HG02973 (cell line): ENCODE measurements at regions not wholly inside any gene's neighbourhood (a gene's known extent, or its start where the extent isn't known, plus 50 kb on each side); places are given as distances from the start of the nearest gene placed in this dataset.

ENCODE experiments used
- ATAC-seq: cut with Tn5 transposase; IDR thresholded peaks from one replicate; pipeline ENCODE4 v1.9.1; 2021; ENCODE audit warnings: moderate library complexity; ENCODE audit not compliant: unreplicated experiment

DNA sequence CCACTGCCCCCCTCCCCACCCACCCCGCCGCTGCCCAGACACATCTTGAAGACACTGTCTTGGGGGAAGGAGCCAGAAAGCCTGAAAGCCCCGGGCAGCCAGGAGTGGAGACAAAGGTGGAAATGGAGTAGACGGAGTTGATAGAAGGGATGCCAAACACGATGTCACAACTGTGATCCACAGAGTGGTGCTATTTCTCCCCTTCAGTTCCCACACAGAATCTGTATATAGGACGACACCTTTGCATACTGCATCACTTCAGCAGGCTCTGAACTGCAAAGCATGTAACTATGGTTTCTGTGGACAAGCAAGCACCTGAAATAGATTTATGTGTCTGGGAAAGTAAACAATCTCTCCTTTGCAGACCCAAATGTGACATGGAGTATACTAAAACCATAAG lies 56.4 kb upstream of the F13A1 start:
- no peak for ATAC-seq

DNA sequence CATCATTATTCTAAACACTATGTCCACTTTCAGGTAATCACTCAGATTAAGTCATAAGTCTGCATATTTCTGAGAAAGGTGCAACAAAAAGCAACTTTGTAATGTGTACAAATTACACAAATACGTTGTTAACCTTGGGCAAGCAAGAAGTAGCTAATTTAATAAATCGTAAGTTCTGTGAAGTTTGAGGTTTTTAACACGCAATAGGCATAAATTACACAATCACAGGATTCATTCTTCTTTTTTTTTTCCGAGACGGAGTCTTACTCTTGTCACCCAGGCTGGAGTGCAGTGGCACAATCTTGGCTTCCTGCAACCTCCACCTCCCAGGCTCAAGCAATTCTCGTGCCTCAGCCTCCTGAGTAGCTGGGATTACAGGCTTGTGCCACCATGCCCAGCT lies 57.2 kb upstream of the F13A1 start:
- no peak for ATAC-seq

DNA sequence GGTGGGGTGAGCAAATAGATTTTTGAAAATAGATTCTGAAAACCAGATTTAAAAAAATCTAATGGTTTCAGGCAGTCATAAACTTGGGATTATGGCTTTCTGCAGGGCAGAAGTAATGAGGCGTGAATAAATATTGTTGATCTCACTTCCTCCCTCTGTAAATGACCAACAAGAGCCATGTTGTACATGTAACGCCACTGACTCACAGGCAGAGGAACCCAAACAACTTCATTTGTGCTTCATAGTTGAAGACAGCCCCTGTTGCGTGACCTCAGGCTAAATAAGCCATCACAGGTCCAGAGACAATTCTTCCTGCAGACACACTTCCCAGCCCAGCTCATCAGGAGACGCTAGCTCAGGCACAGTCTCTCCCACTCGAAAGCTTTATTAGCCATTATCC lies 59.1 kb upstream of the F13A1 start:
- ATAC-seq: no peak

DNA sequence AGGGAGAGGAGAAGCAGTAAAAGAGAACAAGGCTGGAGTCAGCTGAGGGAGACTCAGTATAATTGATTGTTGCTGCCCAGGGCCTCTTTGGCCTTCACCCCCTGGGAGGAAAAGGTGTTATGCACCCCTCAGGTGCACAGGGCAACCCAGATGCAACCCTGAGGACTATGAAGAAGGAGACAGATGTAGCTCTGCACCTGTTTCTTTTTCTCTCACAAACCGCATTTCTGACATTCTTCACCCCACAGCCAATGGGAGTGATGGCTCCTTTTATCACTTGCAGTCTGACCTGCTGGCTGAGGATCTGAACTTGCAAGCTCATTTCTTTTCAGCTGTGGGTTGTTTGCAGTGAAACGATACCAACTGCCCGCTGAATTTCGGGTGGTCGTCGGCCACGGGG lies 64.1 kb upstream of the F13A1 start:
- no peak for ATAC-seq

DNA sequence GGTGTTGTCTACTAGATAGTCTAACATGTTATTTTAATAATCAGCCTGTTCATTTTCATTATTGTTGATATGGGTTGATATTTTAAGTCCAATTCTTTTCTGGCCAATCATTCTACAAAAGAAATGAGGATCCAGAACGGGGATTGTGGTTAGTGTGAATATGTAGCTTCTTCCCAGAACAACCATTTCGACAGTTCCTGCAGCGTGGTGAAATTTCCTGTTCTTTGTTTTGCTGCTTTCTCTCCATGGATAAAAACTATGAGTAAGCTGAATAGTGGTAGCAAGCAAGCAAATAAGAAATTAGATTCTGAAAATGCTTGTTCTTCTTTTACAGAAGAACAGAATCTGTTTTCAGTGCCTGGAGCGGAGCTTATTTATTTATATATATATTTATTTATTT lies 65.5 kb upstream of the F13A1 start:
- ATAC-seq: no peak

- ATAC-seq: peak; percentile 69
Observed at GRCh38 chr6:6390849-6391602, 70.6 kb upstream of the F13A1 start.

DNA sequence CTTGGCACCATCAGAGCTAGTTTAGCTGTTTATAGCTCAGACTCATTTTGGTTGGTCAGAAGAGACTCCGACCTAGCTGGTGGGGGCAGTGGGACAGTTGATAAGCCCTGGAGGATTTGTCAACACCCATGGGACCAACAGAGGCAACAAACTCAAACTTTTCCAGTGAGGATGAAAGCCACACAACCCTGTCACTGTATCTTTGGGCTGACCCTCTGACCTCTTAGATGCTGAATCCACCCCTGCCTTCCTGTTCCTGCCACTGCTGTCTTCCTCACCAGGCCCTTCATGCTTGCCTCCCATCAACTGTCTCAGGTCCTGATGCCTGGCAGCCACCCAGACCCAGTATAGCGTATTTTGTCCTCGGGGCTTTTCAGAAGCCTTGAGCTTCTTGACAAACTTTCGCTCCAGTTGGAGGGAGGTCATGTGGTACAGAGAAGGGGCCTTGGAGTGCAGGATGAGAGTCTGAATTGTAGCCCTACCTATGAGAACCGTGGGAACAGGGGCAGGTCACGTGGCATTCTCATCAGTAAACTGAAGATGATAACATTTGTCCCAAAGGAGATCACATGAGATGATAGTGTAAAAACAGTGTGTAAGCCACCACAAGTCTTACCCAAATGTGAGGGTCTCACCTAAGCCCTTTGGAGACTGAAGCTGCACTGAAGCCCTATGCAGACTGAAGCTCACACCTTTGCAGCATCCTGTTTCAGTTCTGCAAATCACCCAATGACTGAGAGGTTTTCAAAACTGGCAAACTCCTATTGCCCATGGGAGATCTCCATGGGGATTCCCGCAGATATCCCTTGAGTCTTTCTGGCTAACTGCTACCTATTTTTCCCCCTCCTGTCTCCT lies 72.0 kb upstream of the F13A1 start:
- peak; percentile 70 for ATAC-seq

DNA sequence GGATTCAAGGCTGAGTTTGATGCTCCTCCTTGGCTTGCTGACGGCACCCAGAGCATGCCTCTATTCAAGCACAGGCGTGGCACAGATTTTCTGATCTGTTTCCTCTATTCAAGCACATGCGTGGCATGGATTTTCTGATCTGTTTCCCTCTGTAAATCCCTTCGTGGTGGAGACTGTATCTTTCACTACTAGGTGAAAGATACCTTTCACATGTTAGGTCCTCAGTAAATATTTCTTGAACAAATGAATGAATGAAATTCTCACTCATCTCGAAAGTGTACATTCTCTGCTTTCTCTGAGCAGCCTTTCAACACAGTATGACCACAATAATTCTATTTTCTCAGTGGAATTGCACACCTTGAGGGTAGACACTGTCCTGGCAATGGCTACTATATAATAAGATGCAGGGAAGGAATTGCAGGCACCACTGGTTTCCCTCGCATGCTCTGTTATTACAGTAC lies 72.6 kb upstream of the F13A1 start:
- ATAC-seq: peak; percentile 5

- no peak for ATAC-seq
Observed at GRCh38 chr6:6395581-6396197, 75.2 kb upstream of the F13A1 start.

DNA sequence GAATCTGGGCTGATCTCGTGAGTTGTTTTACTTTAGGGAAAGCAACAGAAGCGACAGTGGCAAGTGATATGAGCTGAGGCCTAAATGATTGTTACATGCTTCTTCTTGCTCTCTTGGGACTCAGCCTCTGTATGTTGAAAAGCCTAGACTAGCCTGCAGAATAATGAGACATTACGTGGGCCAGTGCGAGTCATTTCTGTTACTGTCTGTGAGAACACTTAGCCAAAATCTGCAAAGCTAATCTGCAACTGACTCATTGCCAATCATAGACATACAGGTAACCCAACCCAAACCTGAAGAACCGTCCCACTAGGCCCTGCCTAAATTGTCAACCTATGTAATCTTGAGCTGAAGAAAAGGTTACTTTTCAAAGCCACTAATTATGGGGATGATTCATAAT lies 77.4 kb upstream of the F13A1 start:
- no peak for ATAC-seq

DNA sequence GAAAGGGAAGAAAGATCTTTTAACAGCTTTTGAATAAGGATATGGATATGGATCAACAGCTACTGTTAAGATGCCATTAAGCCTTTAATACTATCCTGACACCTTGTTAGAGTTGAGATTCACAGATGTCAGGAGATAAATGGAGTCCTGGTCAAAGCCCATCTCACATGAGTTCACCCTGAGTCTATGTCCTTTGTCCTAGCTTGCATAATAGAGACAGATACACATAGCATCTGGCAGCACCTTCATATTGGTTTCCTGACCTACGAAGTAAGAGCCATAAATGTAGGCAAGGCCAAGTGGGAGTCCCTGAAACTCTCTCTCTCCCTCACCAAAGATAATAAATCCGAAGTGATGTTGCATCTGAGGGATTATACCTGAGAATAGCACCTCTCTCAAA lies 79.1 kb upstream of the F13A1 start:
- ATAC-seq: no peak

GRCh38 chr6:6401401-6401800 lies 80.9 kb upstream of the F13A1 start:
- no peak for ATAC-seq

GRCh38 chr6:6402006-6402405 lies 81.5 kb upstream of the F13A1 start:
- no peak for ATAC-seq

DNA sequence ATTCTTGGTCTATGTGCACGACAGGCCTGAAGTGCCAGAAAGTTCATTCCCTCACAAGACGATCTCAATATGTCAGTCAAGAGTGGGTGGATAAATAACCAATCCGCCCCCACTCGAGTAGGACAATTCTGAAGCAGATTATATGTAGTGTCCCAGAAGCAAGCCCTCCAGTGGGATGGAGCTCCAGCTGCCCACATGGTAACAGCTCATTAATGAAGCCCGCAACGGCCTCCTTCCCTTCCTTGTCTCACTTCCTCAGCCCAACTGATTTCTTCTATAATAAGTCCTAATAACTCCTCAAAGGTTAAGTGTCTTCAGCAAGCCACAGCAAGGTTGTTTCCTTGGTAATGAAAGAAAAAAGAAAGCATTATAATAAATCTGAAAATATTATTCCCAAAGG lies 82.1 kb upstream of the F13A1 start:
- no peak for ATAC-seq

DNA sequence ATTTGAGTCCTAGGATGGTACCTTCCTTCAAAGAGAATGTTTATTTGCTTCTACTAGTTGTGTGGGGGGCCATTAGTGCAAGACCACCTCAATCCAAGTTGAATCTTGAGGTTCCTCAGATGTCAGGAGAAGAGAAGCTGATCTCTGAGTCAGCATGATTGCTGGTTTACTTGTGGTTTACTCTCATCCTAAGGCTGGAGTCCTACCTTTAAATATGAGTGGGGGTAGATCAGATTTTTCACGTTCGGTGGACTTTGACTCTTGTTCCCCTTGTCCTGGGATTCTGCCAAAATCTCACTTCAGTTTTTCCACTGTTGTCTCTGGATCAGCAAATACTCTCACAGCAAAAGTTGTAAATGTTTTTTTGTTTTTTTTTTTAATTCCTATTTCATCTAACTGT lies 84.6 kb upstream of the F13A1 start:
- no peak for ATAC-seq

DNA sequence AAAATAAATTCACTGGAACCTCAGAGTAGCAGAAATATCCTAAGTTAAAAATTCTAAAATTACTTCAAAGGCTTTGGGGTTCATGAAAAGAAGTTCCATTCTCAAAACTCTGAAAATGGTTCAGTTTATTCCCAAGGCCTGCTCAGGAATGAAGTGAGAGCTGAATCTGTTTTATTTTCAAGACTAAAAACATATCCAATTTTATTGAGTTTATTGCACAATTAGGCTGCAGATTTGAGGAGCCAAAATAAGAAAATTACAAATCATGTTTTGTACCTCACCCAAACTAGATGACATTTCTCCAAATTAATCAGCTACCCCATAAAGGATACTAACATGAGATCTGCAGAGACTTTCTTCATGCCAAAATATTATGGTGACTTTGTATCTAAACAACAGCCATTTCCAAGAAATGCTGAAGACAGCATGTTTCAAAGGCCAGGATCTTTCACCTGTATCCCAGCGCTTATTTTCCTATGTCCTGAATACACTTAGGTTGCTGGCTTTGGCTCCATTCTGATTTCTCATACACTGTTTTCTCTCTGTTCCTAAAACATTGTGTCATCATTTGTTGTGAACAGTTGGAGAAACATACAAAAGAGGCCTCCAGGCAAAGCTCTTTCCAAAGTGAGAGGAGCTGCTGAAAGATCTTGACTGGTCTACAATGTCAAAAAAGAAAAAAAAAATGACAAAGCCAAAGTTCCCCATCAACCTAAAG lies 85.7 kb upstream of the F13A1 start:
- ATAC-seq: no peak

DNA sequence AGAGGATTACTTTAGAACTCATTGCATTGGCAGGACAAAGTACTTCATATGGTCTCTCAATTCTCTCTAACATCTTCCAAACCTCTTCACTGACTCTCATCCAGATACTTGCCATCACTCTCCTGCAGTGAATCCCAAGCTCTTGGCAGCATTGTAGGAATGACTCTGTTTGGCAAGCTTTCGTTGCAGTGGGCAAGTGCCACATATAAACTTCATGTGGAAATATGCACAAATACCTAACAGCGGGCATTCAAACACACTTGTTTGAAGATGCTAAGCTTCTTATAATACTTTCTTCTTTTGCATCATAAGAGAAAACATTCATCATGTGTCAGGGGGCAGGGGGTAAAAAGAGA lies 86.2 kb upstream of the F13A1 start:
- ATAC-seq: no peak

DNA sequence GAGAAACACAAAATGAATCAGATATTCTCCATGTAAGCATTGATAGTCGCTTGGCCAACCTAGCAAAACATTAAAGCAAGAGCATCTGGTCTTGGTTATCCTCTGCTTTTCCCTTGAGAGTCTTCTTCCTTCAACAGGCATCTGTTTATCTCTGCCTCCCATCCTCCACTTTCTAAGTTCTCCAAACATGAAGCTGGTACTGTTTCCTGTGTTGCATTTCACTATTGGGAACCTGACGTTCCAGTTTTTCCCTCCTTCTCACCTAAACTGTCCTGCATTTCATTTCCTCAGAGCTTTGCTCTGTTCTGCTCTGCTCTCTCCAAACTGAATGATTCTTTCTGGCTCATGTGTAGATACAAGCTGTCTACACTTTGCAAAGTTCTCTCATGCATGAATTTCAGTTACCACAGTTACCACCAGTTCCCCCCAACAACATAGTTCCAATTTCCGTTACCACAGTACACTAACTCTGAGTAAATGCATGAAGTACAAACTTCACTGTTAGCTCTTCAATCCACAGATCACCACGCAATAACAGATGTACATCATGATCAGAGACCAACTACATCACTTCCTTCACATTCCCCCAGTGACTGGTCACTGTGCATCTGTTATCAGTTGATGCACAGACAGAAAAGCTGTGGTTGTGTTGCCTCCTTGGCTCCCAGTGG lies 86.7 kb upstream of the F13A1 start:
- ATAC-seq: peak; percentile 97

- no peak for ATAC-seq
Observed at GRCh38 chr6:6409397-6410030, 89.1 kb upstream of the F13A1 start.

- ATAC-seq: no peak
Observed at GRCh38 chr6:6411115-6411514, 90.7 kb upstream of the F13A1 start.
